NCI-H345 treated with DMSO at 0.1 percent for 48 hours (cell line): ENCODE measurements at regions not wholly inside any gene's neighbourhood (a gene's known extent, or its start where the extent isn't known, plus 50 kb on each side); places are given as distances from the start of the nearest gene placed in this dataset.
"Not testable (repeated sequence)": the region's sequence is repeated elsewhere in the genome, so short reads cannot be mapped to it uniquely, and the experiment has no call there.

Experiments used
- DNase-seq: peaks from one replicate; lab custom pipeline; 2025; ENCODE audit not compliant: unreplicated experiment; lab: John Stamatoyannopoulos, UW

GRCh38 chr16:9665851-9666271, 516.4 kb downstream of the GRIN2A start:
- no peak for DNase-seq

GRCh38 chr16:9666834-9667480, 515.3 kb downstream of the GRIN2A start:
- DNase-seq: no peak

- no peak for DNase-seq
Observed at GRCh38 chr16:9670033-9670432, 512.2 kb downstream of the GRIN2A start.

GRCh38 chr16:9670616-9671015, 511.6 kb downstream of the GRIN2A start:
- DNase-seq: not testable (repeated sequence)

- DNase-seq: not testable (repeated sequence)
Observed at GRCh38 chr16:9676560-9677300, 505.5 kb downstream of the GRIN2A start.

- no peak for DNase-seq
Observed at GRCh38 chr16:9677301-9677653, 505.0 kb downstream of the GRIN2A start.

GRCh38 chr16:9679213-9679767, 502.9 kb downstream of the GRIN2A start:
- no peak for DNase-seq

- DNase-seq: no peak
Observed at GRCh38 chr16:9680019-9680655, 502.1 kb downstream of the GRIN2A start.

- no peak for DNase-seq
Observed at GRCh38 chr16:9680968-9681367, 501.3 kb downstream of the GRIN2A start.

- no peak for DNase-seq
Observed at GRCh38 chr16:9681508-9681907, 500.7 kb downstream of the GRIN2A start.

- DNase-seq: no peak
Observed at GRCh38 chr16:9682320-9682719, 499.9 kb downstream of the GRIN2A start.

GRCh38 chr16:9683677-9684076, 498.6 kb downstream of the GRIN2A start:
- DNase-seq: no peak

- no peak for DNase-seq
Observed at GRCh38 chr16:9687737-9688319, 494.4 kb downstream of the GRIN2A start.

- no peak for DNase-seq
Observed at GRCh38 chr16:9689597-9689996, 492.6 kb downstream of the GRIN2A start.

- DNase-seq: no peak
Observed at GRCh38 chr16:9695152-9695551, 487.1 kb downstream of the GRIN2A start.
